ENCODE measurements at regions not wholly inside any gene's neighbourhood (a gene's known extent, or its start where the extent isn't known, plus 50 kb on each side); places are given as distances from the start of the nearest gene placed in this dataset.

- TF ChIP-seq CTCF (IDR thresholded peaks at IDR 0.05) = no peak
- intact Hi-C loops (cut with DNase I) = no loop called here
- no peaks in the 10 kb centered on the region for H3K36me3 ChIP-seq
- peaks cover 0 to 5% of the 10 kb centered on the region in 2 donors for H3K9me3 ChIP-seq
- H3K27ac ChIP-seq = no peak overlapping the region
- no peak for DNase-seq (ENCODE audit: low spot score in 2 of 2)
- no peaks in the 10 kb centered on the region for H3K27me3 ChIP-seq
- H3K4me1 ChIP-seq = no peaks in the 10 kb centered on the region
- no peak overlapping the region for H3K4me3 ChIP-seq
Measured at GRCh38 chr12:31843398-31844095, 114.7 kb upstream of the AMN1 start.

DNA sequence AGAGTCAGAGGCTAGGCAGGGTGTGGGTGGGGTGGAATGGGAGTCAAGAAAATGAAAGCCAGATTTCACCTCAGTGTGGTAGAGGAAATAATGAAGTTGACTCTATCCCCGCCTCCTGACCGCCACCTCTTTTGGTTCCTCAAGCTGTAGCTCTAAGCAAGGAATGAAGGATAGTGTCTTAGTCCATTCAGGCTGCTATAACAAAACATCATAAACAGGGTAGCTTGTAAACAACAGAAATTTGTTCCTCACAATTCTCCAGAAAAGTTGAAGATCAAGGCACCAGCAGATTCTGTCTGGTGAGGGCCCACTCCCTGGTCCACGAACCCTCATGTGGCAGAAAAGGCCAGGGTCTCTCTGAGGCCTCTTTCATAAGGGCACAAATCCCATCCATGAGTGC, 109.1 kb upstream of the AMN1 start:
- no peaks in the 10 kb centered on the region for H3K4me1 ChIP-seq
- H3K4me3 ChIP-seq = no peak overlapping the region
- no peak for DNase-seq (ENCODE audit: low spot score in 2 of 2)
- no peaks in the 10 kb centered on the region for H3K27me3 ChIP-seq
- no peak overlapping the region for H3K27ac ChIP-seq
- H3K9me3 ChIP-seq = peaks cover 0 to 4% of the 10 kb centered on the region in 2 donors
- no peak for TF ChIP-seq CTCF (IDR thresholded peaks at IDR 0.05)
- no peaks in the 10 kb centered on the region for H3K36me3 ChIP-seq
- intact Hi-C loops (cut with DNase I) = no loop called here

DNA sequence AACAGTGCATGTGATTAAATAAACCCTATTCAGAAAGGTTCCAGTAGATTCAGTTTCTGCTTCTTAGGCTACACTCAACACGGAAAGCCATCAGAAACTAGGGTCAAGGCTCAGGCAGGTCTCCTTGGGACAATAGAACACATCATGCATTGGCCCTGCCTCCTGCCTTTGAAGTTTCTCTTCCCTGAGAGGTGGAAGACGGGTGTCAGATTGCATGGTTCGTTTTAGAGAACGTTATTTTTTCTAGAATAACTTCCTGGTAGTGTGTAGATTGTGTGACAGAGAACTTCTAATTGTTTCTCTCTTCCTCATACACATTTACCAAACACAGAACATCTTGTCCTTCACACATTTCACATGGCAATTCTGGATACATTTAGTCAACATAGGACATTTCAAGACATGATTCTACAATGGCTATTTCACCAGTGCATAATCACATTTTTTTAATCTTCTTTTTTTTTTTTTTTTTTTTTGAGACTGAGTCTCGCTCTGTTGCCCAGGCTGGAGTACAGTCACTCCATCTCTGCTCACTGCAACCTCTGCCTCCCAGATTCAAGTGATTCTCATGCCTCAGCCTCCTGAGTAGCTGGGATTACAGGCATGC, 106.6 kb upstream of the AMN1 start:
- intact Hi-C loops (cut with DNase I) = no loop called here
- Histone ChIP-seq H3K9me3 (peaks cover 0 to 4% of the 10 kb centered on the region in 2 donors), H3K27ac (no peak overlapping the region), H3K4me1 (no peaks in the 10 kb centered on the region), H3K27me3 (no peaks in the 10 kb centered on the region), H3K4me3 (no peak overlapping the region), H3K36me3 (no peaks in the 10 kb centered on the region)
- DNase-seq (ENCODE audit: low spot score in 2 of 2) = no peak
- TF ChIP-seq CTCF (IDR thresholded peaks at IDR 0.05) = no peak

- DNase-seq (ENCODE audit: low spot score in 2 of 2) = no peak
- TF ChIP-seq CTCF (IDR thresholded peaks at IDR 0.05) = no peak
- Histone ChIP-seq H3K27me3 (no peaks in the 10 kb centered on the region), H3K9me3 (peaks cover 0 to 4% of the 10 kb centered on the region in 2 donors), H3K4me3 (no peak overlapping the region), H3K36me3 (no peaks in the 10 kb centered on the region), H3K4me1 (no peaks in the 10 kb centered on the region), H3K27ac (no peak overlapping the region)
- intact Hi-C loops (cut with DNase I) = no loop called here
Measured at GRCh38 chr12:31834150-31834549, 105.3 kb upstream of the AMN1 start.

DNA sequence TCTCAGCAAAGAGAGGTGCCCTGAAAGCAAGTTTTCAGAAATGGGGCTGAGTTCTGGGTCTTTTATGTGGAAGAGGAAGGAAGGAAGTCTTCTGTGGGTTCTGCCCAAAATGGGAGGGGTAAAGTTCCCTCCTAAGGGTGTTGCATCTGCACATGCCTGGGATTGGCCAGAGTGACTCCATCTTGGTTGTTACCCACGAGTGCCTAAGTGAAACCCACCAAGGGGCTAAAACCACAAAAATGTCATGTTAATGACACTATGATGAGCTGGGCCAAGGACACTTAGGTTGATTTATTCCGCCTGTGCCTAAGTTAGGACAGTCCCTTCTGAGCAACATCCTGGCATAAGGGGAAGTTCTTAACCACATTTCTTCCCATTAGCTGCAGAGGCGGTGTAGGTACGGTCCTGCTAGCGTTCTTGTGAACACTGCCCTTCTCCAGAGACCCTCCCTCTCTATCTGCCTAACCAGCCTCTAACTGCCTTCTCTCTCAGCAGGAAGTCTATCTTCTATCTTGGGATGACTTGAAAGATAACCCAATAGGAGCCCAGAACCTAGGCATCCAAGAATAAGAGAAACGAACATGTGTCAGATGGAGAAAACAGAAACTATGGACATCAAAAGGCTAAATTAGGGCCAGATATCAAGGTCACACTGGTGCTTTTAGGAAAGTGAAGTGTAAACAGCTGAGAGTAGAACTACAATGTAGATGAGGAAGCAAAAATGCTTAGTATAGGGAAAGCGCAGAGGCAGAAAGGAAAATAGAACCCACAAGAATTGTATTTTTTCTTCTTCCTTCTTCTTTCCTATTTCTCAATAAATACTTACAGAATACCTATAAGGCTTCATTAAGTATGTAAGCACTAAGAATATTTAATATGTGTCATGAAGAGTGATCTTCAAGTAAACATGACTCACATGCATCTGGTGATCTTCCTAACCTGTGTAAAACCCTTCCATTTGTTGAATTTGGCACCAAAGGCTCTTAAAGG, 104.2 kb upstream of the AMN1 start:
- DNase-seq (ENCODE audit: low spot score in 2 of 2) = no peak
- Histone ChIP-seq H3K4me1 (no peaks in the 10 kb centered on the region), H3K4me3 (no peak overlapping the region), H3K27me3 (no peaks in the 10 kb centered on the region), H3K36me3 (no peaks in the 10 kb centered on the region), H3K27ac (no peak overlapping the region), H3K9me3 (peaks cover 0 to 4% of the 10 kb centered on the region in 2 donors)
- TF ChIP-seq CTCF (IDR thresholded peaks at IDR 0.05) = no peak
- intact Hi-C loops (cut with DNase I) = no loop called here

All from ascending aorta (tissue), 2 donors.